Panc1 (cell line): ENCODE measurements at regions not wholly inside any gene's neighbourhood (a gene's known extent, or its start where the extent isn't known, plus 50 kb on each side); places are given as distances from the start of the nearest gene placed in this dataset.

Experiments
- ATAC-seq: fragments of 200-7000 bp; cut with Tn5 transposase; 2 replicates; pipeline ENCODE4 v1.9.1; 2020; ENCODE audit warnings: mild to moderate bottlenecking, moderate library complexity
- BruUV-seq: library from RNA; stranded (reverse); fragments of 400-500 nt; replicated peaks from 2 replicates; lab custom pipeline; 2021; lab: Mats Ljungman, UMichigan
- CTCF ChIA-PET: fragments of 300-600 bp; sonication (Branson Sonifier 250); formaldehyde crosslinking; loops from one replicate; lab custom pipeline; 2022; ENCODE audit warnings: antibody characterized with exemption; lab: Charles Lee
- POLR2A ChIA-PET: fragments of 300-600 bp; sonication (Branson Sonifier 250); formaldehyde crosslinking; loops from one replicate; lab custom pipeline; 2022; ENCODE audit warnings: antibody characterized with exemption; lab: Charles Lee
- DNase-seq: peaks from one replicate; pipeline ENCODE4 v3.0.0-alpha.2; 2010; ENCODE audit warnings: low read depth, low spot score
- H3K27ac ChIP-seq: 2 replicates; pipeline ENCODE4 v1.5.1; 2011; ENCODE audit warnings: mild to moderate bottlenecking, low read length, inconsistent platforms
- H3K27me3 ChIP-seq: fragments of 200-500 bp; sonication (Bioruptor generic); 2 replicates; pipeline ENCODE4 v1.6.0; 2014; ENCODE audit warnings: low read length, inconsistent platforms; ENCODE audit not compliant: control insufficient read depth, insufficient read depth
- H3K36me3 ChIP-seq: fragments of 200-500 bp; sonication (Bioruptor generic); 2 replicates; pipeline ENCODE4 v1.5.1; 2014; ENCODE audit warnings: inconsistent platforms, mild to moderate bottlenecking, low read length, moderate library complexity; ENCODE audit not compliant: control insufficient read depth, insufficient read depth
- H3K4me1 ChIP-seq: 2 replicates; pipeline ENCODE4 v1.5.1; 2011; ENCODE audit warnings: inconsistent platforms, mild to moderate bottlenecking, low read length, moderate library complexity; ENCODE audit not compliant: control insufficient read depth, insufficient read depth
- H3K4me3 ChIP-seq, 2 experiments: 2 replicates each; pipeline ENCODE4 v1.5.1; 2011 to 2012; ENCODE audit warnings: low read depth in 2 of 2, low read length in 2 of 2, mild to moderate bottlenecking in 2 of 2, inconsistent platforms in 1 of 2, moderate library complexity in 1 of 2
- H3K9me3 ChIP-seq: fragments of 200-500 bp; sonication (Bioruptor generic); 2 replicates; pipeline ENCODE4 v1.5.1; 2014; ENCODE audit warnings: low read depth, mild to moderate bottlenecking, inconsistent platforms, low read length, moderate library complexity; ENCODE audit not compliant: control insufficient read depth, insufficient read depth
- POLR2AphosphoS5 ChIP-seq: IDR thresholded peaks from 2 replicates; pipeline ENCODE4 v1.6.1; 2012; ENCODE audit warnings: mild to moderate bottlenecking, low read depth, low read length, moderate library complexity
- SIN3A ChIP-seq: IDR thresholded peaks from 2 replicates; pipeline ENCODE4 v1.6.1; 2012; ENCODE audit warnings: low read depth, mild to moderate bottlenecking, low read length, moderate library complexity, borderline replicate concordance; ENCODE audit not compliant: insufficient read depth
- TCF7L2 ChIP-seq: IDR thresholded peaks from 2 replicates; pipeline ENCODE4 v1.6.1; 2011; ENCODE audit warnings: mild to moderate bottlenecking, low read depth, low read length, inconsistent platforms
- in situ Hi-C: cut with HindIII; loops from 2 replicates; pipeline ENCODE4 v1.10.0; 2016; ENCODE audit warnings: low sequenced_read_pairs, low pct_unique_long_range_greater_than_20kb
- intact Hi-C: fragments of 100-400 bp; cut with micrococcal nuclease; formaldehyde crosslinking; loops from one replicate; pipeline ENCODE4 v1.10.0; 2022; ENCODE audit not compliant: unreplicated experiment
- TF ChIP-seq, protein P1 (sequence below): fragments of 450-650 bp; IDR thresholded peaks from 2 replicates; pipeline ENCODE4 v1.5.1; 2017; ENCODE audit warnings: mild to moderate bottlenecking
- TF ChIP-seq, protein P2 (sequence below), 2 experiments: IDR thresholded peaks; 2 replicates each; pipeline ENCODE4 v1.6.1; 2011 to 2012; ENCODE audit warnings: low read depth in 2 of 2, control low read depth in 1 of 2, low read length in 1 of 2, mild to moderate bottlenecking in 1 of 2, moderate library complexity in 1 of 2; ENCODE audit not compliant: insufficient read depth in 1 of 2

DNA sequence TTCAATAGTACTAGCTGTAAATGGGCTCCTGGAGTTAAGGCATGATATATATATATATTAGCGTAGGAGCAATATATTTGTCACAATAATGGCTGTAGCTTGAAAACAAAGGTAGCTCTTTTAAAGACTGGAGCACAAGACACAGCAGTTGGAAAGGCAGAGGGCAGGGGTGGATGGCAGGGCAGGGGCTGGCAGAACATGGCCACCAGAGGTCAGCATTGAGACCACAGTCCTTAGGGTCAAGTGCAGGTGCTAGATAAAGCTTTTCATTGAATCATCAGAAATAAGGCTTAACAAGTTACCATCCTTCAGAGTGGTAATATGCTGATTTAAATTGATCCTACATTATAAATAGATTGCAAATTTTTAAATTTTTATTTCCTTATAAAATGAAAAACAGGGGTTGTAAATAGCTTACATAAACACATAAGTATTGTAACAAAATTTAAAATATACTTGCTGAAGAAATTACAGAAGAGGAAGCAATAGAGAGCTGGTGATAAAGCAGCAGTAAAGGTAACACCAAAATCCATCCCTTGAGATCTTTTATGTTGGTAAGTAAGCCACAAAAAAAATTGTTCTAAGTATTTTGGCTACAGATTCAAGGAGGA lies 161.2 kb upstream of the PIEZO2 start:
- intact Hi-C loops (loop anchor here (2.0 kb wide), 1 partner anchor 242 kb away; no protein-coding TSS in a partner anchor), in situ Hi-C loops (no loop called here)
- Histone ChIP-seq H3K4me1 (no peaks in the 10 kb centered on the region), H3K27me3 (no peaks in the 10 kb centered on the region), H3K27ac (no peak overlapping the region), H3K36me3 (no peaks in the 10 kb centered on the region), H3K4me3 (no peak overlapping the region), H3K9me3 (no peaks in the 10 kb centered on the region)
- CTCF ChIA-PET = interaction anchor here (0.6 to 1.4 kb wide), 4 partner anchors 153 to 1377 kb away, joined by 3 to 7 read pairs (median 4); no protein-coding TSS in a partner anchor
- BruUV-seq = no TSS peak
- DNase-seq = peak; percentile 42
- ATAC-seq = 0 out of 2 replicates have a peak, but pooled peaks have one; percentile 63
- TF ChIP-seq, protein P1, sequence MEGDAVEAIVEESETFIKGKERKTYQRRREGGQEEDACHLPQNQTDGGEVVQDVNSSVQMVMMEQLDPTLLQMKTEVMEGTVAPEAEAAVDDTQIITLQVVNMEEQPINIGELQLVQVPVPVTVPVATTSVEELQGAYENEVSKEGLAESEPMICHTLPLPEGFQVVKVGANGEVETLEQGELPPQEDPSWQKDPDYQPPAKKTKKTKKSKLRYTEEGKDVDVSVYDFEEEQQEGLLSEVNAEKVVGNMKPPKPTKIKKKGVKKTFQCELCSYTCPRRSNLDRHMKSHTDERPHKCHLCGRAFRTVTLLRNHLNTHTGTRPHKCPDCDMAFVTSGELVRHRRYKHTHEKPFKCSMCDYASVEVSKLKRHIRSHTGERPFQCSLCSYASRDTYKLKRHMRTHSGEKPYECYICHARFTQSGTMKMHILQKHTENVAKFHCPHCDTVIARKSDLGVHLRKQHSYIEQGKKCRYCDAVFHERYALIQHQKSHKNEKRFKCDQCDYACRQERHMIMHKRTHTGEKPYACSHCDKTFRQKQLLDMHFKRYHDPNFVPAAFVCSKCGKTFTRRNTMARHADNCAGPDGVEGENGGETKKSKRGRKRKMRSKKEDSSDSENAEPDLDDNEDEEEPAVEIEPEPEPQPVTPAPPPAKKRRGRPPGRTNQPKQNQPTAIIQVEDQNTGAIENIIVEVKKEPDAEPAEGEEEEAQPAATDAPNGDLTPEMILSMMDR = peak; percentile 79
- no peak for TF ChIP-seq TCF7L2
- POLR2A ChIA-PET = no interaction called here

DNA sequence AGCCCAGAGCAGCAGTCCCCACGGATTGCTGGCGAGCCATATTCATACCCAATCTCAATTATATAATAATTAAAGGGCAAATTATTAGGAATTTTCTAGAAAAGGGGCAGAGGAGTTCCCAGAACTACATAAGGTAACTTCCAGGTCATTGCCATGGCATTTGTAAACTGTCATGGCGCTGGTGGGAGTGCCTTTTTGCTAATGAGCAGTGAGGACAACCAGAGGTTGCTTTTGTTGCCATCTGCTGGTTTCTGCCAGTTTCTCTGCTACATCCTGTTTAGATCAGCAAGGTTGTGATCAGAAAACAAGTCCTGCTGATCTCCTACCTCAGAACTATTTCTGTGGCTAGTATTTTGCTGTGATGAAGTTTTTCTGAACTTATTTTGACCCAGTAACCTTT lies 159.8 kb upstream of the PIEZO2 start:
- Histone ChIP-seq H3K27me3 (no peaks in the 10 kb centered on the region), H3K36me3 (no peaks in the 10 kb centered on the region), H3K4me1 (no peaks in the 10 kb centered on the region), H3K27ac (no peak overlapping the region), H3K4me3 (no peak overlapping the region), H3K9me3 (no peaks in the 10 kb centered on the region)
- in situ Hi-C loops = no loop called here
- ATAC-seq = no peak
- POLR2A ChIA-PET = no interaction called here
- TF ChIP-seq, protein P1 = peak; percentile 17; the same call in 1 of the 2 replicates
- TF ChIP-seq POLR2AphosphoS5 = no peak
- intact Hi-C loops = no loop called here
- CTCF ChIA-PET = no interaction called here
- no peak for DNase-seq
- no TSS peak for BruUV-seq

DNA sequence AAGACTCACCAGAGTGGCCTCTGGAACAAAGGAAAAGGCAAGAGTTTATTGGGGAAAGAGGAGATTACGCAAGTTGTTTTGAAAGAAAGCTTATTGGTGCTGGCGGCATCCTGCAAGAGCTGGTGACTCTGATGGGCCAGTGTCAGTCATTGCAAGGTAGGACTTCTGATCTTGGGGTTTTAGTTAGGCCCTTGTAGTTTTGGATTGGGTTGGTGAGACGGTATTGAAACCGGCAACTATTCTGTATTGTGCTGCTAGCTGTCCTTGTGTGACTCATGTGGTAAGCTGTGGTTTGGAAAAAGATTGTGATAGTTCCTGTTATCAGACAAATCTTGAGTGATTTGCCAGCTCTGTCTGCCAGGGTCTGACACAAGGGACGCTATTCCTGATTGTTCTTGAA lies 159.1 kb upstream of the PIEZO2 start:
- H3K27me3 ChIP-seq = no peaks in the 10 kb centered on the region
- in situ Hi-C loops (no loop called here), intact Hi-C loops (no loop called here)
- ATAC-seq = no peak
- H3K36me3 ChIP-seq = no peaks in the 10 kb centered on the region
- H3K4me1 ChIP-seq = no peaks in the 10 kb centered on the region
- no peak overlapping the region for H3K27ac ChIP-seq
- H3K9me3 ChIP-seq = no peaks in the 10 kb centered on the region
- ChIA-PET POLR2A (no interaction called here), CTCF (no interaction called here)
- DNase-seq = no peak
- no TSS peak for BruUV-seq
- no peak for TF ChIP-seq POLR2AphosphoS5
- TF ChIP-seq, protein P1 = no peak
- no peak for TF ChIP-seq SIN3A
- TF ChIP-seq, protein P2, sequence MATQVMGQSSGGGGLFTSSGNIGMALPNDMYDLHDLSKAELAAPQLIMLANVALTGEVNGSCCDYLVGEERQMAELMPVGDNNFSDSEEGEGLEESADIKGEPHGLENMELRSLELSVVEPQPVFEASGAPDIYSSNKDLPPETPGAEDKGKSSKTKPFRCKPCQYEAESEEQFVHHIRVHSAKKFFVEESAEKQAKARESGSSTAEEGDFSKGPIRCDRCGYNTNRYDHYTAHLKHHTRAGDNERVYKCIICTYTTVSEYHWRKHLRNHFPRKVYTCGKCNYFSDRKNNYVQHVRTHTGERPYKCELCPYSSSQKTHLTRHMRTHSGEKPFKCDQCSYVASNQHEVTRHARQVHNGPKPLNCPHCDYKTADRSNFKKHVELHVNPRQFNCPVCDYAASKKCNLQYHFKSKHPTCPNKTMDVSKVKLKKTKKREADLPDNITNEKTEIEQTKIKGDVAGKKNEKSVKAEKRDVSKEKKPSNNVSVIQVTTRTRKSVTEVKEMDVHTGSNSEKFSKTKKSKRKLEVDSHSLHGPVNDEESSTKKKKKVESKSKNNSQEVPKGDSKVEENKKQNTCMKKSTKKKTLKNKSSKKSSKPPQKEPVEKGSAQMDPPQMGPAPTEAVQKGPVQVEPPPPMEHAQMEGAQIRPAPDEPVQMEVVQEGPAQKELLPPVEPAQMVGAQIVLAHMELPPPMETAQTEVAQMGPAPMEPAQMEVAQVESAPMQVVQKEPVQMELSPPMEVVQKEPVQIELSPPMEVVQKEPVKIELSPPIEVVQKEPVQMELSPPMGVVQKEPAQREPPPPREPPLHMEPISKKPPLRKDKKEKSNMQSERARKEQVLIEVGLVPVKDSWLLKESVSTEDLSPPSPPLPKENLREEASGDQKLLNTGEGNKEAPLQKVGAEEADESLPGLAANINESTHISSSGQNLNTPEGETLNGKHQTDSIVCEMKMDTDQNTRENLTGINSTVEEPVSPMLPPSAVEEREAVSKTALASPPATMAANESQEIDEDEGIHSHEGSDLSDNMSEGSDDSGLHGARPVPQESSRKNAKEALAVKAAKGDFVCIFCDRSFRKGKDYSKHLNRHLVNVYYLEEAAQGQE (IDR thresholded peaks at IDR 0.05; ENCODE audit: insufficient read depth in 1 of 2, low read depth in 2 of 2, low read length in 1 of 2) = no peak
- no peak overlapping the region for H3K4me3 ChIP-seq
